NT2/D1 (cell line): ENCODE measurements at regions not wholly inside any gene's neighbourhood (a gene's known extent, or its start where the extent isn't known, plus 50 kb on each side); places are given as distances from the start of the nearest gene placed in this dataset.
"Not testable (repeated sequence)": the region's sequence is repeated elsewhere in the genome, so short reads cannot be mapped to it uniquely, and the experiment has no call there.

Experiments used
- DNase-seq: peaks from one replicate; pipeline ENCODE4 v3.0.0-alpha.2; 2011; ENCODE audit warnings: low read depth, low spot score
- H3K27me3 ChIP-seq: 2 replicates; pipeline ENCODE4 v1.6.0; 2011; ENCODE audit warnings: mild to moderate bottlenecking; ENCODE audit not compliant: insufficient read length, insufficient read depth
- H3K36me3 ChIP-seq: 2 replicates; pipeline ENCODE4 v1.6.1; 2011; ENCODE audit warnings: mild to moderate bottlenecking, low read length, mixed read lengths; ENCODE audit not compliant: insufficient read depth, insufficient read length
- H3K4me1 ChIP-seq: 2 replicates; pipeline ENCODE4 v1.5.1; 2011; ENCODE audit not compliant: insufficient read depth, insufficient read length
- H3K4me3 ChIP-seq: 2 replicates; pipeline ENCODE4 v1.5.1; 2011; ENCODE audit warnings: low read depth; ENCODE audit not compliant: insufficient read length
- H3K9ac ChIP-seq: 2 replicates; pipeline ENCODE4 v1.6.0; 2011; ENCODE audit warnings: low read depth; ENCODE audit not compliant: insufficient read length
- H3K9me3 ChIP-seq: 2 replicates; pipeline ENCODE4 v1.5.1; 2011; ENCODE audit warnings: mild to moderate bottlenecking, low read length; ENCODE audit not compliant: insufficient read depth
- SUZ12 ChIP-seq: IDR thresholded peaks from 2 replicates; pipeline ENCODE4 v1.6.1; 2011; ENCODE audit not compliant: insufficient read length, insufficient read depth; ENCODE audit errors: extremely low read depth
- YY1 ChIP-seq: IDR thresholded peaks from 2 replicates; pipeline ENCODE4 v1.6.1; 2011; ENCODE audit not compliant: insufficient read length, insufficient read depth
- ZNF274 ChIP-seq: IDR thresholded peaks from 2 replicates; pipeline ENCODE4 v1.6.1; 2011; ENCODE audit warnings: mild to moderate bottlenecking, low read depth, low read length

- H3K4me3 ChIP-seq = no peak overlapping the region
- DNase-seq = no peak
- H3K36me3 ChIP-seq = no peaks in the 10 kb centered on the region
- no peak overlapping the region for H3K9ac ChIP-seq
- no peaks in the 10 kb centered on the region; the same call in 1 of the 2 replicates for H3K9me3 ChIP-seq
- H3K4me1 ChIP-seq = peaks cover 8% of the 10 kb centered on the region
- no peaks in the 10 kb centered on the region for H3K27me3 ChIP-seq
- TF ChIP-seq SUZ12 (no peak), YY1 (no peak)
These were observed 90.5 kb upstream of the PITRM1 start for GRCh38 chr10:3263082-3263481.

- Histone ChIP-seq H3K27me3 (no peaks in the 10 kb centered on the region), H3K36me3 (no peaks in the 10 kb centered on the region), H3K4me3 (no peak overlapping the region), H3K9ac (no peak overlapping the region), H3K4me1 (peaks cover 8% of the 10 kb centered on the region), H3K9me3 (no peaks in the 10 kb centered on the region; the same call in 1 of the 2 replicates)
- TF ChIP-seq YY1 (no peak), ZNF274 (no peak), SUZ12 (no peak)
- DNase-seq = no peak
These were observed 89.3 kb upstream of the PITRM1 start for GRCh38 chr10:3261921-3262320.

GRCh38 chr10:3260066-3260834 lies 87.7 kb upstream of the PITRM1 start:
- Histone ChIP-seq H3K9ac (no peak overlapping the region), H3K9me3 (no peaks in the 10 kb centered on the region; the same call in 1 of the 2 replicates), H3K4me1 (peaks cover 8% of the 10 kb centered on the region), H3K36me3 (no peaks in the 10 kb centered on the region), H3K27me3 (no peaks in the 10 kb centered on the region), H3K4me3 (no peak overlapping the region)
- TF ChIP-seq YY1 = no peak
- TF ChIP-seq ZNF274 = no peak
- no peak for TF ChIP-seq SUZ12
- DNase-seq = no peak

GRCh38 chr10:3259499-3259898 lies 86.9 kb upstream of the PITRM1 start:
- H3K9me3 ChIP-seq = no peaks in the 10 kb centered on the region; the same call in 1 of the 2 replicates
- no peaks in the 10 kb centered on the region for H3K36me3 ChIP-seq
- no peak overlapping the region for H3K9ac ChIP-seq
- DNase-seq = no peak
- H3K4me3 ChIP-seq = no peak overlapping the region
- H3K27me3 ChIP-seq = no peaks in the 10 kb centered on the region
- H3K4me1 ChIP-seq = peaks cover 5% of the 10 kb centered on the region
- TF ChIP-seq YY1 (no peak), ZNF274 (no peak), SUZ12 (no peak)

DNA sequence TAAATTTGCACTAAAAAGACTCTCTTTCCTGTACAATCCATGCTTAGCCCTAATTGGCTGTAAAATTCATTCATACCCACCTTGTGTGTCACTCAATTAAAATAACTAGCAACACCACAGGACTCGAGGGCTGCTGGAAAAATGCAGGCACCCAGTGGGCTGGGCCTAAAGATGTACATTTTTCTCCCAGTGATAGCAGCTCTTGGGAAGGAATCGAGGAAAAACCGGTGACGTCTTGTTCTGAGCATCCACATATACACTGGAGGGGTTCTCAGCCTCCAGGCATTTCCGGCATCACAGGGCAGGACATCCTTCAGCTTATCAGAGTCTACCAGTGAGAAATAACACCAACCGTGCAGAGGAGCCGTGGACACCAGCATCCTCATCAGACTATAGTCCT lies 85.8 kb upstream of the PITRM1 start:
- Histone ChIP-seq H3K9me3 (no peaks in the 10 kb centered on the region; the same call in 1 of the 2 replicates), H3K36me3 (no peaks in the 10 kb centered on the region), H3K4me1 (no peaks in the 10 kb centered on the region), H3K27me3 (no peaks in the 10 kb centered on the region), H3K9ac (no peak overlapping the region), H3K4me3 (no peak overlapping the region)
- no peak for DNase-seq
- TF ChIP-seq ZNF274 (no peak), SUZ12 (no peak), YY1 (no peak)

- H3K4me1 ChIP-seq = no peaks in the 10 kb centered on the region
- H3K9me3 ChIP-seq = no peaks in the 10 kb centered on the region
- TF ChIP-seq YY1 (no peak), SUZ12 (no peak), ZNF274 (no peak)
- H3K36me3 ChIP-seq = no peaks in the 10 kb centered on the region
- no peak for DNase-seq
- no peak overlapping the region for H3K4me3 ChIP-seq
- H3K9ac ChIP-seq = no peak overlapping the region
- no peaks in the 10 kb centered on the region for H3K27me3 ChIP-seq
These were observed 83.0 kb upstream of the PITRM1 start for GRCh38 chr10:3255616-3256015.

DNA sequence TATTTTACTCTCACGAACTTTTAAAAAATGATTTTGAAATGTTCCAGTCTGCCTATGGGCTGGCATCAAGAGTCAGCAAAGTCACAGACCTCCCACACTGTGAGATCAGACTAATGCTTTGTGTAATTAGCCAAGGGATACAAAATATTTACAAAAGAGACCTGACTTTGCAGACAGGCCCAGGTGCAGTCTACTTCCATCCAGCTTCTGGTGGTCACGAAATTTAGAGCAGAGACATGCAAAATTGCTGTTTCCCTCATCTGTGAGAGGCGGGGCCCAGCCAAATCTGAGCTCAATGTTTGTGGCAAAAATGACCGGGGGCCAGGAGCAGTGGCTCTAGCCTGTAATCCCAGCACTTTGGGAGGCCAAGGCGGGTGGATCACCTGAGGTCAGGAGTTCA lies 82.5 kb upstream of the PITRM1 start:
- no peaks in the 10 kb centered on the region for H3K4me1 ChIP-seq
- no peak for DNase-seq
- H3K9me3 ChIP-seq = no peaks in the 10 kb centered on the region
- no peaks in the 10 kb centered on the region for H3K36me3 ChIP-seq
- no peaks in the 10 kb centered on the region for H3K27me3 ChIP-seq
- H3K4me3 ChIP-seq = no peak overlapping the region
- no peak for TF ChIP-seq YY1
- no peak for TF ChIP-seq ZNF274
- TF ChIP-seq SUZ12 = no peak
- no peak overlapping the region for H3K9ac ChIP-seq

- H3K9ac ChIP-seq, H3K4me3 ChIP-seq, H3K4me1 ChIP-seq, H3K36me3 ChIP-seq, DNase-seq, H3K27me3 ChIP-seq, H3K9me3 ChIP-seq: not testable (repeated sequence)
These were observed 81.4 kb upstream of the PITRM1 start for GRCh38 chr10:3253974-3254373.
